GM23248 (cell line): ENCODE measurements at regions not wholly inside any gene's neighbourhood (a gene's known extent, or its start where the extent isn't known, plus 50 kb on each side); places are given as distances from the start of the nearest gene placed in this dataset.

Source experiments
- DNase-seq: peaks from one replicate; pipeline ENCODE4 v3.0.0-alpha.2; 2015
- H2AFZ ChIP-seq: fragments of 200-600 bp; sonication (generic); 2 replicates; pipeline ENCODE4 v1.6.1; 2016; ENCODE audit warnings: antibody characterized with exemption
- H3F3A ChIP-seq: fragments of 200-600 bp; sonication (generic); 2 replicates; pipeline ENCODE4 v1.6.1; 2016; ENCODE audit warnings: mild to moderate bottlenecking, antibody characterized with exemption, mixed run types; ENCODE audit not compliant: insufficient read depth
- H3K27ac ChIP-seq: fragments of 200-600 bp; sonication (generic); 2 replicates; pipeline ENCODE4 v1.5.1; 2016; ENCODE audit warnings: mild to moderate bottlenecking
- H3K27me3 ChIP-seq: fragments of 200-600 bp; sonication (generic); replicated peaks from 2 replicates; pipeline ENCODE4 v1.6.1; 2016; ENCODE audit warnings: mild to moderate bottlenecking; ENCODE audit not compliant: insufficient read depth
- H3K36me3 ChIP-seq: fragments of 200-600 bp; sonication (generic); 2 replicates; pipeline ENCODE4 v1.6.1; 2016; ENCODE audit warnings: low read depth, mild to moderate bottlenecking
- H3K4me1 ChIP-seq: fragments of 200-600 bp; sonication (generic); 2 replicates; pipeline ENCODE4 v1.6.1; 2016; ENCODE audit warnings: mild to moderate bottlenecking; ENCODE audit not compliant: insufficient read depth
- H3K4me2 ChIP-seq: fragments of 200-600 bp; sonication (generic); one replicate; pipeline ENCODE4 v1.6.1; 2016; ENCODE audit warnings: mild to moderate bottlenecking; ENCODE audit not compliant: unreplicated experiment
- H3K4me3 ChIP-seq: fragments of 200-600 bp; sonication (generic); 2 replicates; pipeline ENCODE4 v1.5.1; 2016; ENCODE audit warnings: mild to moderate bottlenecking
- H3K79me2 ChIP-seq: fragments of 200-600 bp; sonication (generic); 2 replicates; pipeline ENCODE4 v1.6.1; 2016; ENCODE audit warnings: mild to moderate bottlenecking; ENCODE audit not compliant: insufficient read depth
- H3K9ac ChIP-seq: fragments of 200-600 bp; sonication (generic); 2 replicates; pipeline ENCODE4 v1.6.1; 2016; ENCODE audit warnings: mild to moderate bottlenecking
- H3K9me2 ChIP-seq: fragments of 200-600 bp; sonication (generic); 2 replicates; pipeline ENCODE4 v1.6.1; 2016; ENCODE audit warnings: mixed run types, mild to moderate bottlenecking, moderate library complexity; ENCODE audit not compliant: insufficient read depth
- H3K9me3 ChIP-seq: fragments of 200-600 bp; sonication (generic); one replicate; pipeline ENCODE4 v1.6.1; 2017; ENCODE audit warnings: low read depth
- H4K20me1 ChIP-seq: fragments of 200-600 bp; sonication (generic); 2 replicates; pipeline ENCODE4 v1.6.0; 2016; ENCODE audit not compliant: insufficient read depth
- EZH2 ChIP-seq: fragments of 200-600 bp; sonication (generic); IDR thresholded peaks from 2 replicates; pipeline ENCODE4 v1.6.1; 2018; ENCODE audit warnings: antibody characterized with exemption, mild to moderate bottlenecking; ENCODE audit not compliant: insufficient read depth, poor library complexity, severe bottlenecking
- EZH2phosphoT487 ChIP-seq: fragments of 200-600 bp; sonication (generic); IDR thresholded peaks from 2 replicates; pipeline ENCODE4 v1.6.1; 2018; ENCODE audit warnings: antibody characterized with exemption, moderate library complexity, mild to moderate bottlenecking, low read depth; ENCODE audit not compliant: insufficient read depth
- WGBS, 2 experiments: methylation state at CpG; one replicate each; pipeline ENCODE4 v1.1.6; 2015 to 2017; ENCODE audit warnings: low lambda C conversion rate in 2 of 2, low coverage in 1 of 2; ENCODE audit errors: missing lambda C conversion rate in 2 of 2; 5-methylcytosine and 5-hydroxymethylcytosine counted together
- in situ Hi-C: fragments of 300-500 bp; cut with MboI; formaldehyde crosslinking; loops from 2 replicates; pipeline ENCODE4 v1.15.0; 2020

DNA sequence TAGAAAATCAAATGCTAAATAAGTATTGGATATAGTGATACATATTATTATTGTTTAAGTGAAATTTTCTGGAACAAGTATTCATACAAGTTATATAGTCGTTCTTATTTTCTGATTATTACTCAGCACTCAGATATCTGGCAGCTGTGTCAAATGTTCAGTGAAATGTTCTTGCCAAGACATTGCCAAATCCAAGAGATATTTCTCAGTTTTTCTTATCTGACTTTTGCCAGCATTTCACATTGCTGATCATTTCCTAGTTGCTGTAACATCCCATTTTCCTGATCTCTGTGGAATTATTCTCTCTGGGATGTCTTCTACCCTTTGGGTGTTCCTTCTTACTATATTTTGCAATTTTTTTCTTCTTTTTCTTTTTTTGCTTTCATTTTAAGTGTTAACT, 262.3 kb downstream of the KIF2B start:
- DNase-seq, result no peak
- 2 to 3% methylated on average over 1 of the region's 1 CpG for WGBS, 2 experiments

GRCh38 chr17:54085934-54086333, 263.2 kb downstream of the KIF2B start:
- Histone ChIP-seq H2AFZ (no peak overlapping the region), H3K79me2 (no peaks in the 10 kb centered on the region), H3K9me2 (no peaks in the 10 kb centered on the region), H3F3A (no peaks in the 10 kb centered on the region), H3K27me3 (no peaks in the 10 kb centered on the region), H3K9me3 (no peaks in the 10 kb centered on the region), H3K4me3 (no peak overlapping the region), H3K27ac (no peak overlapping the region), H3K9ac (no peak overlapping the region), H3K4me2 (no peak overlapping the region), H3K36me3 (no peaks in the 10 kb centered on the region), H4K20me1 (no peaks in the 10 kb centered on the region), H3K4me1 (no peaks in the 10 kb centered on the region)
- 2 to 8% methylated on average over 4 to 5 of the region's 5 CpGs for WGBS, 2 experiments
- no peak for DNase-seq
- TF ChIP-seq EZH2phosphoT487 (no peak), EZH2 (no peak)
- in situ Hi-C loops, result no loop called here

More for the DNA sequence above, 262.3 kb downstream of the KIF2B start:
- TF ChIP-seq EZH2 (no peak), EZH2phosphoT487 (no peak)
- in situ Hi-C loops, result no loop called here
- Histone ChIP-seq H3K4me3 (no peak overlapping the region), H3K79me2 (no peaks in the 10 kb centered on the region), H3K4me2 (no peak overlapping the region), H3K27ac (no peak overlapping the region), H3K36me3 (no peaks in the 10 kb centered on the region), H3F3A (no peaks in the 10 kb centered on the region), H3K4me1 (no peaks in the 10 kb centered on the region), H2AFZ (no peak overlapping the region), H4K20me1 (no peaks in the 10 kb centered on the region), H3K9me2 (no peaks in the 10 kb centered on the region), H3K9me3 (peaks cover 3% of the 10 kb centered on the region), H3K27me3 (no peaks in the 10 kb centered on the region), H3K9ac (no peak overlapping the region)

- no peak for DNase-seq
- Histone ChIP-seq H3K4me2 (no peak overlapping the region), H3K4me1 (no peaks in the 10 kb centered on the region), H3K36me3 (no peaks in the 10 kb centered on the region), H3K9me2 (no peaks in the 10 kb centered on the region), H2AFZ (no peak overlapping the region), H3K27ac (no peak overlapping the region), H3F3A (no peaks in the 10 kb centered on the region), H3K27me3 (no peaks in the 10 kb centered on the region), H3K79me2 (no peaks in the 10 kb centered on the region), H3K9ac (no peak overlapping the region), H3K9me3 (no peaks in the 10 kb centered on the region), H3K4me3 (no peak overlapping the region), H4K20me1 (no peaks in the 10 kb centered on the region)
- in situ Hi-C loops, result no loop called here
- no peak for TF ChIP-seq EZH2phosphoT487
- no peak for TF ChIP-seq EZH2
These were observed 273.5 kb downstream of the KIF2B start for GRCh38 chr17:54096216-54096615.

- in situ Hi-C loops, result no loop called here
- no peaks in the 10 kb centered on the region for H4K20me1 ChIP-seq
- no peak overlapping the region for H3K4me2 ChIP-seq
- H3K4me1 ChIP-seq, result no peaks in the 10 kb centered on the region
- DNase-seq, result no peak
- TF ChIP-seq EZH2, result no peak
- H3K36me3 ChIP-seq, result no peaks in the 10 kb centered on the region
- no peaks in the 10 kb centered on the region for H3F3A ChIP-seq
- no peak overlapping the region for H2AFZ ChIP-seq
- H3K9me2 ChIP-seq, result no peaks in the 10 kb centered on the region
- no peaks in the 10 kb centered on the region for H3K9me3 ChIP-seq
- no peaks in the 10 kb centered on the region for H3K27me3 ChIP-seq
- H3K79me2 ChIP-seq, result no peaks in the 10 kb centered on the region
- no peak overlapping the region for H3K27ac ChIP-seq
- no peak overlapping the region for H3K4me3 ChIP-seq
- H3K9ac ChIP-seq, result no peak overlapping the region
These were observed 276.5 kb downstream of the KIF2B start for GRCh38 chr17:54099221-54099620.

DNA sequence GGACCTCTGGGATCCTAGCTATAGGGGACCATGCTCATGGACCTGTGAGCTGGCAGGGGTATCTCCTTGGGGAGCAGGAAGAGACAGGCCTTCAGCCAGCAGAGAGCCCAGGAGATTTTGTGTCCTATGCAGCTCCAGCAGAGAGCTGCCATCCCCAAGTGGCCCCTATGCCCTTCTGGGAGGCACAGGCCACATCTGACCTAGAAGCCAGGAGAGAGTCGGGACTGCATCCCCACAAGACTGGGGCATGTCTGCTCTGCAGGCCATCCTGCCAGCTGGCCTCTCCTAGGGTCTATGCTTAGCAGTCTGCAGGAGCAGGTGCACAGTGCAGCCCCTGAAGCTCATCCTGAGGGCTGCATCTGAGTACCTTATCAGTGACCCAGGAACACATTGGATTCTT, 279.5 kb downstream of the KIF2B start:
- H3K36me3 ChIP-seq, result no peaks in the 10 kb centered on the region
- H3K9ac ChIP-seq, result no peak overlapping the region
- 17 to 42% methylated on average over 1 of the region's 1 CpG for WGBS, 2 experiments
- H3K9me2 ChIP-seq, result no peaks in the 10 kb centered on the region
- in situ Hi-C loops, result no loop called here
- no peaks in the 10 kb centered on the region for H3K79me2 ChIP-seq
- H3K27me3 ChIP-seq, result no peaks in the 10 kb centered on the region
- TF ChIP-seq EZH2 (no peak), EZH2phosphoT487 (no peak)
- no peak overlapping the region for H3K4me3 ChIP-seq
- H3K4me1 ChIP-seq, result no peaks in the 10 kb centered on the region
- H2AFZ ChIP-seq, result no peak overlapping the region
- no peaks in the 10 kb centered on the region for H3K9me3 ChIP-seq
- H3K27ac ChIP-seq, result no peak overlapping the region
- no peaks in the 10 kb centered on the region for H4K20me1 ChIP-seq
- no peak overlapping the region for H3K4me2 ChIP-seq
- DNase-seq, result no peak
- no peaks in the 10 kb centered on the region for H3F3A ChIP-seq
